Adrenal gland (tissue), 9 donors: ENCODE measurements at regions not wholly inside any gene's neighbourhood (a gene's known extent, or its start where the extent isn't known, plus 50 kb on each side); places are given as distances from the start of the nearest gene placed in this dataset.

Experiments
- DNase-seq, 7 donors: peaks; one replicate each; pipeline ENCODE4 v3.0.0-alpha.2; 2019 to 2020
- H3K27ac ChIP-seq, 5 donors: fragments of 200-600 bp; sonication (generic) in 4 of 5; 1 replicate in 3 of 5; 2 replicates in 2 of 5; pipeline versions ENCODE4 v1.5.1 to v1.8.0; 2016 to 2020; ENCODE audit warnings: mild to moderate bottlenecking in 1 of 5
- H3K27me3 ChIP-seq: fragments of 200-600 bp; 2 replicates; pipeline ENCODE4 v1.8.0; 2021
- H3K36me3 ChIP-seq, 2 donors: fragments of 200-600 bp; replicated peaks in 1 of 2; 1 replicate in 1 of 2; 2 replicates in 1 of 2; pipeline versions ENCODE4 v1.5.1 to v1.8.0; 2018 to 2022
- H3K4me1 ChIP-seq, 2 donors: fragments of 200-600 bp; replicated peaks in 1 of 2; 1 replicate in 1 of 2; 2 replicates in 1 of 2; pipeline versions ENCODE4 v1.5.1 to v1.8.0; 2018 to 2021
- H3K4me3 ChIP-seq, 4 donors: fragments of 200-600 bp; sonication (generic) in 3 of 4; one replicate each; pipeline ENCODE4 v1.5.1; 2016 to 2018
- H3K9me3 ChIP-seq, 3 donors: fragments of 200-600 bp; sonication (generic) in 1 of 3; replicated peaks in 1 of 3; 1 replicate in 2 of 3; 2 replicates in 1 of 3; pipeline versions ENCODE4 v1.5.1 to v1.8.0; 2016 to 2021
- CTCF ChIP-seq, 6 experiments: fragments of 450-650 bp in 4 of 6; fragments of 200-600 bp in 2 of 6; sonication (generic) in 1 of 6; IDR thresholded peaks; 1 replicate in 5 of 6; 2 replicates in 1 of 6; pipeline versions ENCODE4 v1.5.1 to v1.8.0; 2016 to 2021; ENCODE audit warnings: antibody characterized with exemption in 6 of 6, mild to moderate bottlenecking in 2 of 6, moderate library complexity in 1 of 6
- POLR2A ChIP-seq, 2 donors: fragments of 450-650 bp; IDR thresholded peaks; one replicate each; pipeline ENCODE4 v1.6.1; 2017; ENCODE audit warnings: antibody characterized with exemption in 2 of 2, mild to moderate bottlenecking in 2 of 2, moderate library complexity in 1 of 2
- WGBS, 4 donors: extraction: QIAGEN DNeasy Blood & Tissue Kit in 2 of 4; methylation state at CpG; one replicate each; pipeline versions ENCODE4 v1.1.5 to v1.1.7; 2013 to 2017; 5-methylcytosine and 5-hydroxymethylcytosine counted together
- intact Hi-C, 2 donors: fragments of 100-400 bp; cut with DNase I; formaldehyde crosslinking; loops; one replicate each; pipeline versions ENCODE4 v1.14.1 to v1.15.0; 2022 to 2023
- donor health status: healthy with polysubstance abuse.
- donor health status: Bipolar disorder and iron deficiency.
- donor health status: DM: yes; HTN: yes; CAD: no.
- donor health status: DM: no; HTN: no; CAD: no.
- donor health status: DM: no; HTN: no; CAD: no.

GRCh38 chr16:65829076-65829475 is 537.4 kb upstream of the CDH5 start:
- Histone ChIP-seq H3K36me3 (no peaks in the 10 kb centered on the region), H3K4me3 (no peak overlapping the region), H3K27me3 (no peaks in the 10 kb centered on the region), H3K9me3 (no peaks in the 10 kb centered on the region), H3K27ac (no peak overlapping the region), H3K4me1 (peaks cover 3 to 17% of the 10 kb centered on the region in 2 donors)
- intact Hi-C loops, result no loop called here
- TF ChIP-seq POLR2A (IDR thresholded peaks at IDR 0.05) (no peak), CTCF (IDR thresholded peaks at IDR 0.05) (no peak)
- 57 to 84% (median 80%) methylated on average over 4 of the region's 4 CpGs for WGBS, 4 donors
- DNase-seq, result peak in 1 of 7 donors; percentile 31

- TF ChIP-seq CTCF (IDR thresholded peaks at IDR 0.05) (no peak), POLR2A (IDR thresholded peaks at IDR 0.05) (no peak)
- H3K4me3 ChIP-seq, result no peak overlapping the region
- peaks cover 3 to 11% of the 10 kb centered on the region in 2 donors for H3K4me1 ChIP-seq
- H3K9me3 ChIP-seq, result no peaks in the 10 kb centered on the region
- no peak overlapping the region for H3K27ac ChIP-seq
- WGBS, 4 donors, result 13 to 73% (median 61%) methylated on average over 2 of the region's 2 CpGs
- H3K36me3 ChIP-seq, result no peaks in the 10 kb centered on the region
- DNase-seq, result no peak
- no peaks in the 10 kb centered on the region for H3K27me3 ChIP-seq
- intact Hi-C loops, result no loop called here
These were observed 538.2 kb upstream of the CDH5 start for GRCh38 chr16:65828296-65828695.

- Histone ChIP-seq H3K27me3 (no peaks in the 10 kb centered on the region), H3K9me3 (no peaks in the 10 kb centered on the region), H3K4me3 (no peak overlapping the region), H3K27ac (no peak overlapping the region), H3K36me3 (no peaks in the 10 kb centered on the region), H3K4me1 (peaks cover 0 to 1% of the 10 kb centered on the region in 2 donors)
- TF ChIP-seq POLR2A (IDR thresholded peaks at IDR 0.05) (no peak), CTCF (IDR thresholded peaks at IDR 0.05) (no peak)
- no peak for DNase-seq
- WGBS, 4 donors, result 95 to 100% (median 96%) methylated on average over 2 of the region's 2 CpGs
- intact Hi-C loops, result no loop called here
These were observed 539.3 kb upstream of the CDH5 start for GRCh38 chr16:65827231-65827630.

- no peak overlapping the region for H3K27ac ChIP-seq
- 79 to 88% (median 84%) methylated on average over 8 of the region's 8 CpGs for WGBS, 4 donors
- no peaks in the 10 kb centered on the region for H3K9me3 ChIP-seq
- H3K27me3 ChIP-seq, result no peaks in the 10 kb centered on the region
- H3K36me3 ChIP-seq, result no peaks in the 10 kb centered on the region
- no peak overlapping the region for H3K4me3 ChIP-seq
- DNase-seq, result no peak
- no peaks in the 10 kb centered on the region for H3K4me1 ChIP-seq
- TF ChIP-seq POLR2A (IDR thresholded peaks at IDR 0.05) (no peak), CTCF (IDR thresholded peaks at IDR 0.05) (no peak)
- intact Hi-C loops, result no loop called here
These were observed 541.2 kb upstream of the CDH5 start for GRCh38 chr16:65825191-65825856.
